ENCODE measurements at regions not wholly inside any gene's neighbourhood (a gene's known extent, or its start where the extent isn't known, plus 50 kb on each side); places are given as distances from the start of the nearest gene placed in this dataset.

- no peaks in the 10 kb centered on the region for H3K27me3 ChIP-seq (ENCODE audit: insufficient read depth, low read length, poor library complexity, severe bottlenecking)
- no peaks in the 10 kb centered on the region for H3K9me2 ChIP-seq (replicated peaks; ENCODE audit: low read depth, low read length)
- H3K4me1 ChIP-seq (ENCODE audit: insufficient read depth, low read length, poor library complexity, severe bottlenecking) = no peaks in the 10 kb centered on the region
- H3K4me3 ChIP-seq (ENCODE audit: low read length, poor library complexity, severe bottlenecking) = no peak overlapping the region
- no peak overlapping the region for H3K4me2 ChIP-seq (ENCODE audit: low read depth, low read length, poor library complexity, severe bottlenecking)
- H3K36me3 ChIP-seq (ENCODE audit: insufficient read depth, low read length) = no peaks in the 10 kb centered on the region
- no peaks in the 10 kb centered on the region for H3K79me2 ChIP-seq (ENCODE audit: insufficient read depth, low read length)
- no peaks in the 10 kb centered on the region for H3K9me3 ChIP-seq (ENCODE audit: insufficient read depth, low read depth, low read length)
- H3F3A ChIP-seq (ENCODE audit: low read depth) = no peaks in the 10 kb centered on the region
- no peak overlapping the region for H2AFZ ChIP-seq (ENCODE audit: low read length)
- TF ChIP-seq EZH2phosphoT487 (IDR thresholded peaks at IDR 0.05; ENCODE audit: borderline replicate concordance) = no peak
- TF ChIP-seq, protein P1, sequence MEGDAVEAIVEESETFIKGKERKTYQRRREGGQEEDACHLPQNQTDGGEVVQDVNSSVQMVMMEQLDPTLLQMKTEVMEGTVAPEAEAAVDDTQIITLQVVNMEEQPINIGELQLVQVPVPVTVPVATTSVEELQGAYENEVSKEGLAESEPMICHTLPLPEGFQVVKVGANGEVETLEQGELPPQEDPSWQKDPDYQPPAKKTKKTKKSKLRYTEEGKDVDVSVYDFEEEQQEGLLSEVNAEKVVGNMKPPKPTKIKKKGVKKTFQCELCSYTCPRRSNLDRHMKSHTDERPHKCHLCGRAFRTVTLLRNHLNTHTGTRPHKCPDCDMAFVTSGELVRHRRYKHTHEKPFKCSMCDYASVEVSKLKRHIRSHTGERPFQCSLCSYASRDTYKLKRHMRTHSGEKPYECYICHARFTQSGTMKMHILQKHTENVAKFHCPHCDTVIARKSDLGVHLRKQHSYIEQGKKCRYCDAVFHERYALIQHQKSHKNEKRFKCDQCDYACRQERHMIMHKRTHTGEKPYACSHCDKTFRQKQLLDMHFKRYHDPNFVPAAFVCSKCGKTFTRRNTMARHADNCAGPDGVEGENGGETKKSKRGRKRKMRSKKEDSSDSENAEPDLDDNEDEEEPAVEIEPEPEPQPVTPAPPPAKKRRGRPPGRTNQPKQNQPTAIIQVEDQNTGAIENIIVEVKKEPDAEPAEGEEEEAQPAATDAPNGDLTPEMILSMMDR (conservative IDR thresholded peaks at IDR 0.05; ENCODE audit: low read length) = no peak
- H3K9ac ChIP-seq (ENCODE audit: low read depth, low read length, poor library complexity, severe bottlenecking) = no peak overlapping the region
- H4K20me1 ChIP-seq (ENCODE audit: insufficient read depth, low read length, poor library complexity, severe bottlenecking) = no peaks in the 10 kb centered on the region
Measured at GRCh38 chr17:79187186-79187585, 112.6 kb downstream of the ENGASE start.

GRCh38 chr17:79186406-79186805 lies 111.8 kb downstream of the ENGASE start:
- H3K27me3 ChIP-seq (ENCODE audit: insufficient read depth, low read length, poor library complexity, severe bottlenecking) = no peaks in the 10 kb centered on the region
- no peak overlapping the region for H2AFZ ChIP-seq (ENCODE audit: low read length)
- no peak overlapping the region for H3K9ac ChIP-seq (ENCODE audit: low read depth, low read length, poor library complexity, severe bottlenecking)
- H4K20me1 ChIP-seq (ENCODE audit: insufficient read depth, low read length, poor library complexity, severe bottlenecking) = no peaks in the 10 kb centered on the region
- no peaks in the 10 kb centered on the region for H3K36me3 ChIP-seq (ENCODE audit: insufficient read depth, low read length)
- no peaks in the 10 kb centered on the region for H3K9me3 ChIP-seq (ENCODE audit: insufficient read depth, low read depth, low read length)
- H3K9me2 ChIP-seq (replicated peaks; ENCODE audit: low read depth, low read length) = no peaks in the 10 kb centered on the region
- H3F3A ChIP-seq (ENCODE audit: low read depth) = no peaks in the 10 kb centered on the region
- no peaks in the 10 kb centered on the region for H3K79me2 ChIP-seq (ENCODE audit: insufficient read depth, low read length)
- no peak overlapping the region for H3K4me3 ChIP-seq (ENCODE audit: low read length, poor library complexity, severe bottlenecking)
- no peak for TF ChIP-seq EZH2phosphoT487 (IDR thresholded peaks at IDR 0.05; ENCODE audit: borderline replicate concordance)
- TF ChIP-seq, protein P1 (conservative IDR thresholded peaks at IDR 0.05; ENCODE audit: low read length) = no peak
- no peaks in the 10 kb centered on the region for H3K4me1 ChIP-seq (ENCODE audit: insufficient read depth, low read length, poor library complexity, severe bottlenecking)
- no peak overlapping the region for H3K4me2 ChIP-seq (ENCODE audit: low read depth, low read length, poor library complexity, severe bottlenecking)

DNA sequence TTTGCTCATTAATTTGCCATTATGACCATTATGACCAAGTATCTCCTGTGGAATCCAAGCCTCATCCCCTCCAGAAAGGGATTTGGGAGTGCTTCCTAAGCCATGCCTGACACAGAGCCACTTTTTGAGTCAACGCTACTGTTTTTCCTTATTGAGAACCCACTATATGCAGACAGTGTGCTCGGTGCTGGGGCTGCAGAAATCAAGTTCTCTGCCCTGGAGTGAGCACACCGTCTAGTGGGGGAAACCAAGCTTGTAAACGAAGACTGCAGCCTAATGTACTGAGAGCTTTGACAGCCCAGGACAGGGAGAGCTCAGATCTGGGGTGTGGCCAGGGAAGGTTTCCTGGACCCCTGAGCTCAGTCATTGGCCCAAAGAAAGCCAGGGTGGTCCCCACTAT lies 111.0 kb downstream of the ENGASE start:
- Histone ChIP-seq H3K4me3 (ENCODE audit: low read length, poor library complexity, severe bottlenecking) (no peak overlapping the region), H3K36me3 (ENCODE audit: insufficient read depth, low read length) (no peaks in the 10 kb centered on the region), H3K4me1 (ENCODE audit: insufficient read depth, low read length, poor library complexity, severe bottlenecking) (no peaks in the 10 kb centered on the region), H3K9me2 (replicated peaks; ENCODE audit: low read depth, low read length) (no peaks in the 10 kb centered on the region), H3K9me3 (ENCODE audit: insufficient read depth, low read depth, low read length) (no peaks in the 10 kb centered on the region), H3K27me3 (ENCODE audit: insufficient read depth, low read length, poor library complexity, severe bottlenecking) (no peaks in the 10 kb centered on the region), H3F3A (ENCODE audit: low read depth) (no peaks in the 10 kb centered on the region), H3K79me2 (ENCODE audit: insufficient read depth, low read length) (no peaks in the 10 kb centered on the region), H2AFZ (ENCODE audit: low read length) (no peak overlapping the region), H3K4me2 (ENCODE audit: low read depth, low read length, poor library complexity, severe bottlenecking) (no peak overlapping the region), H4K20me1 (ENCODE audit: insufficient read depth, low read length, poor library complexity, severe bottlenecking) (no peaks in the 10 kb centered on the region), H3K9ac (ENCODE audit: low read depth, low read length, poor library complexity, severe bottlenecking) (no peak overlapping the region)
- TF ChIP-seq EZH2phosphoT487 (IDR thresholded peaks at IDR 0.05; ENCODE audit: borderline replicate concordance) = no peak
- TF ChIP-seq, protein P1 (conservative IDR thresholded peaks at IDR 0.05; ENCODE audit: low read length) = no peak
